ENCODE measurements at regions not wholly inside any gene's neighbourhood (a gene's known extent, or its start where the extent isn't known, plus 50 kb on each side); places are given as distances from the start of the nearest gene placed in this dataset.
"Not testable (repeated sequence)": the region's sequence is repeated elsewhere in the genome, so short reads cannot be mapped to it uniquely, and the experiment has no call there.

- not testable (repeated sequence) for H3K4me2 ChIP-seq (ENCODE audit: low read length); H3K79me2 ChIP-seq; H3K9ac ChIP-seq; H3K27me3 ChIP-seq (ENCODE audit: control insufficient read depth, insufficient read depth, low read length); H3K4me1 ChIP-seq; H3K9me3 ChIP-seq (ENCODE audit: control insufficient read depth, low read length); H3K4me3 ChIP-seq (ENCODE audit: low read depth, low read length); H3K36me3 ChIP-seq (ENCODE audit: control insufficient read depth, insufficient read depth, low read length); H3K27ac ChIP-seq; H2AFZ ChIP-seq
These were observed 59.2 kb downstream of the CXorf49B start for GRCh38 chrX:71822314-71822713.

- Histone ChIP-seq H3K79me2 (no peaks in the 10 kb centered on the region), H2AFZ (no peak overlapping the region), H3K4me1 (no peaks in the 10 kb centered on the region), H3K27me3 (ENCODE audit: control insufficient read depth, insufficient read depth, low read length) (no peaks in the 10 kb centered on the region), H3K9ac (no peak overlapping the region), H3K4me2 (ENCODE audit: low read length) (no peak overlapping the region), H3K4me3 (ENCODE audit: low read depth, low read length) (no peak overlapping the region), H3K9me3 (ENCODE audit: control insufficient read depth, low read length) (no peaks in the 10 kb centered on the region), H3K36me3 (ENCODE audit: control insufficient read depth, insufficient read depth, low read length) (no peaks in the 10 kb centered on the region), H3K27ac (no peak overlapping the region)
- TF ChIP-seq, protein P1, sequence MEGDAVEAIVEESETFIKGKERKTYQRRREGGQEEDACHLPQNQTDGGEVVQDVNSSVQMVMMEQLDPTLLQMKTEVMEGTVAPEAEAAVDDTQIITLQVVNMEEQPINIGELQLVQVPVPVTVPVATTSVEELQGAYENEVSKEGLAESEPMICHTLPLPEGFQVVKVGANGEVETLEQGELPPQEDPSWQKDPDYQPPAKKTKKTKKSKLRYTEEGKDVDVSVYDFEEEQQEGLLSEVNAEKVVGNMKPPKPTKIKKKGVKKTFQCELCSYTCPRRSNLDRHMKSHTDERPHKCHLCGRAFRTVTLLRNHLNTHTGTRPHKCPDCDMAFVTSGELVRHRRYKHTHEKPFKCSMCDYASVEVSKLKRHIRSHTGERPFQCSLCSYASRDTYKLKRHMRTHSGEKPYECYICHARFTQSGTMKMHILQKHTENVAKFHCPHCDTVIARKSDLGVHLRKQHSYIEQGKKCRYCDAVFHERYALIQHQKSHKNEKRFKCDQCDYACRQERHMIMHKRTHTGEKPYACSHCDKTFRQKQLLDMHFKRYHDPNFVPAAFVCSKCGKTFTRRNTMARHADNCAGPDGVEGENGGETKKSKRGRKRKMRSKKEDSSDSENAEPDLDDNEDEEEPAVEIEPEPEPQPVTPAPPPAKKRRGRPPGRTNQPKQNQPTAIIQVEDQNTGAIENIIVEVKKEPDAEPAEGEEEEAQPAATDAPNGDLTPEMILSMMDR (IDR thresholded peaks at IDR 0.05): no peak
These were observed 60.4 kb downstream of the CXorf49B start for GRCh38 chrX:71823391-71824057.

- Histone ChIP-seq H3K4me1 (no peaks in the 10 kb centered on the region), H3K27ac (no peak overlapping the region)
- TF ChIP-seq, protein P1 (IDR thresholded peaks at IDR 0.05): no peak
These were observed 64.9 kb downstream of the CXorf49B start for GRCh38 chrX:71828086-71828485.

GRCh38 chrX:71838092-71838491, 72.6 kb upstream of the NHSL2 start:
- H3K4me2 ChIP-seq (ENCODE audit: low read length); H3K4me3 ChIP-seq (ENCODE audit: low read depth, low read length); H2AFZ ChIP-seq; H3K9me3 ChIP-seq (ENCODE audit: control insufficient read depth, low read length); H3K79me2 ChIP-seq; H3K9ac ChIP-seq; H3K36me3 ChIP-seq (ENCODE audit: control insufficient read depth, insufficient read depth, low read length); H3K27me3 ChIP-seq (ENCODE audit: control insufficient read depth, insufficient read depth, low read length); H3K27ac ChIP-seq; H3K4me1 ChIP-seq: not testable (repeated sequence)

More at GRCh38 chrX:71828086-71828485, 64.9 kb downstream of the CXorf49B start:
- no peak overlapping the region for H2AFZ ChIP-seq
- H3K4me3 ChIP-seq (ENCODE audit: low read depth, low read length): no peak overlapping the region
- H3K27me3 ChIP-seq (ENCODE audit: control insufficient read depth, insufficient read depth, low read length): no peaks in the 10 kb centered on the region
- no peaks in the 10 kb centered on the region for H3K79me2 ChIP-seq
- no peak overlapping the region for H3K4me2 ChIP-seq (ENCODE audit: low read length)
- H3K9ac ChIP-seq: no peak overlapping the region
- H3K9me3 ChIP-seq (ENCODE audit: control insufficient read depth, low read length): no peaks in the 10 kb centered on the region
- no peaks in the 10 kb centered on the region for H3K36me3 ChIP-seq (ENCODE audit: control insufficient read depth, insufficient read depth, low read length)

- Histone ChIP-seq H3K27ac (no peak overlapping the region), H3K4me2 (ENCODE audit: low read length) (no peak overlapping the region), H3K4me1 (no peaks in the 10 kb centered on the region), H3K27me3 (ENCODE audit: control insufficient read depth, insufficient read depth, low read length) (no peaks in the 10 kb centered on the region), H3K36me3 (ENCODE audit: control insufficient read depth, insufficient read depth, low read length) (no peaks in the 10 kb centered on the region), H3K9ac (no peak overlapping the region), H3K9me3 (ENCODE audit: control insufficient read depth, low read length) (no peaks in the 10 kb centered on the region), H2AFZ (no peak overlapping the region), H3K79me2 (no peaks in the 10 kb centered on the region), H3K4me3 (ENCODE audit: low read depth, low read length) (no peak overlapping the region)
- TF ChIP-seq, protein P1 (IDR thresholded peaks at IDR 0.05): no peak
These were observed 64.2 kb upstream of the NHSL2 start for GRCh38 chrX:71846429-71846828.

DNA sequence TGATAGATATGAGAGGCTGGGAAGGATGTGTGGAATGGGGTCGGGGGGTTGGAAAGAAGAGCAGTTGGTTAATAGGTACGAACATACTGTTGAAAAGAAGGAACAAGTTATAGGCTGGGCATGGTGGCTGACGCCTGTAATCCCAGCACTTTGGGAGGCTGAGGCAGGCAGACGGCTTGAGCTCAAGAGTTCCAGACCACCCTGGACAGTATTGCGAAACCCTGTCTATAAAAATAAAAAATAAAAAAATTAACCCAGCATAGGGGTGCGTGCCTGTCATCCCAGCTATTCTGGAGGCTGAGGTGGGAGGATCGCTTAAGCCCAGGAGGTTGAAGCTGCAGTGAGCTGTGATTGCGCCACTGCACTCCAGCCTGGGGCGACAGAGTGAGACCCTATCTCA, 58.5 kb upstream of the NHSL2 start:
- no peaks in the 10 kb centered on the region for H3K27me3 ChIP-seq (ENCODE audit: control insufficient read depth, insufficient read depth, low read length)

More for the DNA sequence above, 58.5 kb upstream of the NHSL2 start:
- Histone ChIP-seq H3K27ac (no peak overlapping the region), H3K4me1 (no peaks in the 10 kb centered on the region), H3K4me3 (ENCODE audit: low read depth, low read length) (no peak overlapping the region), H3K9me3 (ENCODE audit: control insufficient read depth, low read length) (no peaks in the 10 kb centered on the region), H3K36me3 (ENCODE audit: control insufficient read depth, insufficient read depth, low read length) (no peaks in the 10 kb centered on the region), H3K4me2 (ENCODE audit: low read length) (no peak overlapping the region), H3K79me2 (no peaks in the 10 kb centered on the region), H3K9ac (no peak overlapping the region), H2AFZ (no peak overlapping the region)
- TF ChIP-seq, protein P1 (IDR thresholded peaks at IDR 0.05): no peak
